GM10248 (cell line): ENCODE measurements at regions not wholly inside any gene's neighbourhood (a gene's known extent, or its start where the extent isn't known, plus 50 kb on each side); places are given as distances from the start of the nearest gene placed in this dataset.
"Not testable (repeated sequence)": the region's sequence is repeated elsewhere in the genome, so short reads cannot be mapped to it uniquely, and the experiment has no call there.

Experiments
- CTCF ChIA-PET: fragments of 300-600 bp; sonication (Branson Sonifier 250); formaldehyde crosslinking; extraction: SDS; loops from one replicate; lab custom pipeline; 2021; ENCODE audit warnings: antibody characterized with exemption; lab: Yijun Ruan, JAX
- POLR2A ChIA-PET: fragments of 350-650 bp; sonication (Branson Sonifier 250); formaldehyde crosslinking; extraction: SDS; loops from one replicate; lab custom pipeline; 2020; ENCODE audit warnings: antibody characterized with exemption; lab: Yijun Ruan, JAX
- DNase-seq: peaks from one replicate; pipeline ENCODE4 v3.0.0; 2012; ENCODE audit errors: extremely low spot score
- TF ChIP-seq, protein P1 (sequence below): IDR thresholded peaks from 2 replicates; pipeline ENCODE4 v1.5.1; 2012; ENCODE audit warnings: mild to moderate bottlenecking, low read depth; ENCODE audit errors: extremely low read depth, missing control alignments, control extremely low read depth

DNA sequence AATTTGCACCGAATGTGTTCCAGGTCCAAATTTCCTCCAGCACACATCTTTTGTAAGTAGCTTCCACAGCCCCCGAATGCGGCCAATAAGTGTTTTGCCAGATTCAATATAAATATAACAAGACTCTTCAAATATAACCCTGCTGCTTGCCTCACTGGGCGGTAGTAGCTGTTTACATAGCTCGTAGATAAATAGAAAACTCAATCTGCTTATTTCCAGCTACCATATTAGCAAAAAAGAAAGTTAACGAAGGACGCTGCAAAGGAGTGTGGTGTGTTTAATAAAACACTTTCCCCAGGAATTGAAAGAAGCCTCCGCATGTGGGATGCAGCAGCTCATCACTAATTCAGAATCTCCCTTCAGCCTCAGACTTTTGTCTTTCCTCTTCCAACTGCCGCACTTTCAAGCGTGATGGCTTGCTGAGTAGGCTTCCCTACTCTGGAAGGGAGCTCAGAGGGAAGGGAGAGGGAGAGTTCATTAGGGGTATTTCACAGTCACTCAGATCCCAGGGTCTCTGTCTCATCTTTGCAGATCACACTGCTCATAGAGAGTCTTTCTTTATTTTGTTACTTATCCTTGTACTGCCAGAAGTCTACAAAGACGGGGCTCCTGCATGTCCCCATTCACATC lies 367.0 kb downstream of the RND3 start:
- DNase-seq = no peak
- TF ChIP-seq, protein P1, sequence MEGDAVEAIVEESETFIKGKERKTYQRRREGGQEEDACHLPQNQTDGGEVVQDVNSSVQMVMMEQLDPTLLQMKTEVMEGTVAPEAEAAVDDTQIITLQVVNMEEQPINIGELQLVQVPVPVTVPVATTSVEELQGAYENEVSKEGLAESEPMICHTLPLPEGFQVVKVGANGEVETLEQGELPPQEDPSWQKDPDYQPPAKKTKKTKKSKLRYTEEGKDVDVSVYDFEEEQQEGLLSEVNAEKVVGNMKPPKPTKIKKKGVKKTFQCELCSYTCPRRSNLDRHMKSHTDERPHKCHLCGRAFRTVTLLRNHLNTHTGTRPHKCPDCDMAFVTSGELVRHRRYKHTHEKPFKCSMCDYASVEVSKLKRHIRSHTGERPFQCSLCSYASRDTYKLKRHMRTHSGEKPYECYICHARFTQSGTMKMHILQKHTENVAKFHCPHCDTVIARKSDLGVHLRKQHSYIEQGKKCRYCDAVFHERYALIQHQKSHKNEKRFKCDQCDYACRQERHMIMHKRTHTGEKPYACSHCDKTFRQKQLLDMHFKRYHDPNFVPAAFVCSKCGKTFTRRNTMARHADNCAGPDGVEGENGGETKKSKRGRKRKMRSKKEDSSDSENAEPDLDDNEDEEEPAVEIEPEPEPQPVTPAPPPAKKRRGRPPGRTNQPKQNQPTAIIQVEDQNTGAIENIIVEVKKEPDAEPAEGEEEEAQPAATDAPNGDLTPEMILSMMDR = no peak
- POLR2A ChIA-PET = no interaction called here
- CTCF ChIA-PET = interaction anchor here (1.1 kb wide), 1 partner anchor 10 kb away, joined by 3 read pairs; no protein-coding TSS in a partner anchor

DNA sequence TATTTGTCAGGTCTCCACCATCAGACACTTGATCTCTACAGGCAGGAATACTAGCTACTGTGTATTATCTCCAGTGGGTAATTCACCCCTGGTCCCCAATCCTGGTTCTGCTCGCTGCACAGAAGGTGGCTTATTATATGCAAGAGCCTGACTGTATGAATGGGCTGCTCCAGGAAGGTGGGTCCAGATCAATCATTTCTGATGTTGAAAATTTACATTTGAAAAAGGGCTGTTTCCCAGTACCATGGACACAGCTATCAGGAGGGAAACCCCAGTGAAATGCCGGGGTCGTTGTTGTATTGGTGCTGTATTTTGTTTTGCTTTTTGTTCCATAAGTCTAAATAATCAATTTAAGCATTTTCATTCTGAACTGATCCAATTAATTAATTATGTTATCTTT lies 367.6 kb downstream of the RND3 start:
- TF ChIP-seq, protein P1 = no peak
- ChIA-PET CTCF (no interaction called here), POLR2A (no interaction called here)
- DNase-seq = no peak

DNA sequence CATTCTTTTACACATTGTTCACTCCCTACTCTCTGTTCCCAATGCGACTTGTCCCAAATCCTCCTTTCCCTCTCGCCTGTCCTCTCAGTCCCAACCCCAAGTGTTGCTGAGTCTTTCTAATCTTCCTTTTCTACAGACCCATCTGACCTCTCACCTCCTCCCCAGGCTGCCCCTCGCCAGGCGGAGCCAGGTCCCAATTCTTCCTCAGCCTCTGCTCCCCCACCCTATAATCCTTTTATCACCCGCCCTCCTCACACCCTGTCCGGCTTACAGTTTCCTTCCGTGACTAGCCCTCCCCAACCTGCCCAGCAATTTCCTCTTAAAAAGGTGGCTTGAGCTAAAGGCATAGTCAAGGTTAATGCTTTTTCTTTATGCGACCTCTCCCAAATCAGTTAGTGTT lies 373.4 kb downstream of the RND3 start:
- DNase-seq, POLR2A ChIA-PET, CTCF ChIA-PET: not testable (repeated sequence)

DNA sequence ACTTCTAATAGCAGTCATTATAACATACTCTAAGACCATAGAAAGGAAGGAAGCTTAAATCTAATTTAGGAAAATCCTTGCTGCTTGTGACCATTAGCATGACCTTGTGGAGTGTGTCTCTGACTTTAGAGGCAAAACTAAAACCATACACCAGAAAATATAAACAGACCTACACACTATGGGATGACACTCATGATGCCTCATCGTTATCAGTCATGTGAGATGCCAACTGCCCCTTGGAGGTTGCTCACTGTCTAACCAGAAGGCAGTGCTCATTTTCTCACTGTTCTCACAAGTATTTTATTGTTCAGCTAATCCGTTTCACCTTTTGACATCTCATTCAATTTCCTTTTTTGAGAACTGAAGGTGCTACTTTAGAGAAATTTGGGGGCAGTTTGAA lies 376.9 kb downstream of the RND3 start:
- no peak for DNase-seq
- TF ChIP-seq, protein P1 = no peak
- CTCF ChIA-PET = interaction anchor here (1.0 kb wide), 1 partner anchor 10 kb away, joined by 3 read pairs; no protein-coding TSS in a partner anchor
- POLR2A ChIA-PET = no interaction called here

DNA sequence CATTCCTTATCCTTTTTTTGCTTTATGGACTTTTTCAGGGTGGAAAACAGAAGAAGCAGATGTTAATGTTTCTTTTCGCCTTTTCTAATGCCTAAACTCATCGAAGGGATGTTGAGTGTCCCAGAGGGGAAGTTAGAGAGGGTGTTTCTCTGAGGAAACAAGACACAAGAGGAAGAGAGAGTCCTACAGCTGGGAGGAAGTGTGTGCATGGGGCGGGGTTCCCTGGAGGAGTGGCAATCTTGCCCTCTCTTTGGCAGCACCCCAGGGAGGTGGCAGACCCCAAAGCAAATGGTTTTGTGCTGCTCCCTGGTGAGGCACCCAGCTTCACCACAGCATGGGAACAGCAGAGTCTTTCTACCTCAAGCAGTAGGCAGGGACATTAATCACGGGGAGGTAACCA lies 377.6 kb downstream of the RND3 start:
- TF ChIP-seq, protein P1 = no peak
- ChIA-PET CTCF (no interaction called here), POLR2A (no interaction called here)
- no peak for DNase-seq

DNA sequence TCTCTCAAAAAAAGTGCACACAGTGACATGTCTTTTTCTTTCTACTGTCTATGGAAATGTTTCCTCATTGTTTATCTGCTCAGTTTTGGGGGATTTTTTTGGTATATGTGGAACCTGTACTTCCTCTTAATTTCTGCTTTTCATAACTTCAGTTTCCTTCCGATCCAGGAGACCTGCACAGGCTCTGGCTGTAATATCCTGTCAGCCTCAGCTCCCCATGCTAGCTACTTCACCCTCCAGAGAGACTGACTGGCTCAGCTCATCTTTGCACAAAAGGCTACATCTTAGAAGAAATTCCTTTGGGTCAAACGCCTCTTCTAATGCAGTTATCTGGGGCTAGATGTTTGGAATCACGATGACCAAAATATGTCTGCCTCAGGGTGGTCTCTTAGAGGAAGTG lies 378.4 kb downstream of the RND3 start:
- ChIA-PET CTCF (no interaction called here), POLR2A (no interaction called here)
- TF ChIP-seq, protein P1 = no peak

DNA sequence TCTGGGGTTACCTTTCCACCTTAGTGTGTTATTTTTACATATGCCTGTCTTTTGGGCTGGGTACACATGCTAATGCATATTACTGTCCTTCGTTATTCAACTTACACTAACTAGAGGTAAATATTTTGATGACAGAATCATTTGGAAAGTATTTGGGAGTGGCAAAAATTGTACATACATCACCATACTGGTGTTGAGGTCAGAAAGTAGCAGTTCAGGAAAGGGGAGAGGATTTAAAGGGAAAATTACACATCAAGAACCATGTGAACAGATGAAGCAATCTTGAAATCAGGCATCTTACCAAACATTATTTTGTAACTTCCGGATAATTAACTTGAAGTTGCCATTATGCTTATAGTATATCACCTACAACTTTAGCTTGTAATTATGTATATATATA lies 379.7 kb downstream of the RND3 start:
- DNase-seq = no peak
- ChIA-PET CTCF (interaction anchor here (1.0 kb wide), 1 partner anchor 18 kb away, joined by 3 read pairs; no protein-coding TSS in a partner anchor), POLR2A (no interaction called here)
- TF ChIP-seq, protein P1 = no peak

More for the DNA sequence above, 378.4 kb downstream of the RND3 start:
- DNase-seq = no peak
